ENCODE measurements at regions not wholly inside any gene's neighbourhood (a gene's known extent, or its start where the extent isn't known, plus 50 kb on each side); places are given as distances from the start of the nearest gene placed in this dataset.
"Not testable (repeated sequence)": the region's sequence is repeated elsewhere in the genome, so short reads cannot be mapped to it uniquely, and the experiment has no call there.

GRCh38 chr4:164623099-164623498, 130.8 kb upstream of the SMIM31 start:
- DNase-seq (ENCODE audit: low read depth) = no peak
- H3K4me3 ChIP-seq (ENCODE audit: control insufficient read depth, low read depth, low read length) = no peak overlapping the region
- TF ChIP-seq CTCF (conservative IDR thresholded peaks at IDR 0.05; ENCODE audit: control insufficient read depth, insufficient read depth, low read depth, low read length) = no peak

- no peak for DNase-seq (ENCODE audit: low read depth)
- TF ChIP-seq CTCF (conservative IDR thresholded peaks at IDR 0.05; ENCODE audit: control insufficient read depth, insufficient read depth, low read depth, low read length) = no peak
- H3K4me3 ChIP-seq (ENCODE audit: control insufficient read depth, low read depth, low read length) = no peak overlapping the region
Measured at GRCh38 chr4:164639001-164639400, 114.9 kb upstream of the SMIM31 start.

- H3K4me3 ChIP-seq (ENCODE audit: control insufficient read depth, low read depth, low read length) = no peak overlapping the region
- DNase-seq (ENCODE audit: low read depth) = peak; percentile 91
- no peak for TF ChIP-seq CTCF (conservative IDR thresholded peaks at IDR 0.05; ENCODE audit: control insufficient read depth, insufficient read depth, low read depth, low read length)
Measured at GRCh38 chr4:164648151-164648848, 105.6 kb upstream of the SMIM31 start.

GRCh38 chr4:164648849-164649212, 105.1 kb upstream of the SMIM31 start:
- H3K4me3 ChIP-seq (ENCODE audit: control insufficient read depth, low read depth, low read length) = no peak overlapping the region
- peak; percentile 15 for DNase-seq (ENCODE audit: low read depth)
- no peak for TF ChIP-seq CTCF (conservative IDR thresholded peaks at IDR 0.05; ENCODE audit: control insufficient read depth, insufficient read depth, low read depth, low read length)

- DNase-seq (ENCODE audit: low read depth) = no peak
Measured at GRCh38 chr4:164659765-164660164, 94.2 kb upstream of the SMIM31 start.

GRCh38 chr4:164676152-164676551, 77.8 kb upstream of the SMIM31 start:
- H3K4me3 ChIP-seq (ENCODE audit: control insufficient read depth, low read depth, low read length); DNase-seq (ENCODE audit: low read depth): not testable (repeated sequence)

More at GRCh38 chr4:164659765-164660164, 94.2 kb upstream of the SMIM31 start:
- no peak overlapping the region for H3K4me3 ChIP-seq (ENCODE audit: control insufficient read depth, low read depth, low read length)
- no peak for TF ChIP-seq CTCF (conservative IDR thresholded peaks at IDR 0.05; ENCODE audit: control insufficient read depth, insufficient read depth, low read depth, low read length)

- DNase-seq (ENCODE audit: low read depth) = no peak
- TF ChIP-seq CTCF (conservative IDR thresholded peaks at IDR 0.05; ENCODE audit: control insufficient read depth, insufficient read depth, low read depth, low read length) = no peak
- H3K4me3 ChIP-seq (ENCODE audit: control insufficient read depth, low read depth, low read length) = no peak overlapping the region
Measured at GRCh38 chr4:164683040-164683439, 70.9 kb upstream of the SMIM31 start.

Measured in fibroblast of mammary gland (primary cell).